Hepatic stellate cell (primary cell): ENCODE measurements at regions not wholly inside any gene's neighbourhood (a gene's known extent, or its start where the extent isn't known, plus 50 kb on each side); places are given as distances from the start of the nearest gene placed in this dataset.
"Not testable (repeated sequence)": the region's sequence is repeated elsewhere in the genome, so short reads cannot be mapped to it uniquely, and the experiment has no call there.

Experiments used
- DNase-seq: peaks from one replicate; pipeline ENCODE4 v3.0.0; 2011; ENCODE audit warnings: low spot score

DNA sequence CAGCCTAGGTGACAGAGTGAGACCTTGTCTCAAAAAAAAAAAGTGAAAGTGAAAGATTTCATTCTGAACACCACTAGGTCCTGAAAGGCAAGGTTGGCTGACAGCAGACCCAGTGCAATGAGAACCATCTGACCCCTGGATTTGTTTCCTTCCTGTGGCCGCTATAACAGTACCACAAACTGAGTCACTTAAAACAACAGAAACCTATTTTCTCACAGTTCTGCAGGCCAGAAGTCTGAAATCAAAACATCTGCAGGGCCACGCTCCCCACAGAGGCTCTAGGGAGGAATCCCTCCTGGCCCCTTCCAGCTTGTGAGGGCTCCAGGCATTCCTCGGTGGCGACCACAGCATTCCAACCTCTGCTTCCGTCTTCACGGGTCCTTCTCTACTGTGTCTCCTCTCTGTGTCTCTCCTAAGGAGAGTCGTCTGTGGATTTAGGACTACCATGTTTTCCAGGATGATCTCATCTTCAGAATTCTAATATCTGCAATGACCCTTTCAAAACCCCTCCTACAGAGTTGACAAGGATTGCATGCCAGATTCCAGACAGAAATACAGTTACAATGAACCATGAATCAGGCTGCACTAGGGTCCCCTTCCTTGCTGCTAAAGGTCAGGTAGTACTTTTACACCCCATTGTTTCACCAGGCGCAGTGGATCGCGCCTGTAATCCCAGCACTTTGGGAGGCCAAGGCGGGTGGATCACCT, 78.0 kb upstream of the ADGRL1 start:
- DNase-seq: peak; percentile 59

- not testable (repeated sequence) for DNase-seq
Measured at GRCh38 chr19:14279270-14279669, 73.3 kb upstream of the ADGRL1 start.

DNA sequence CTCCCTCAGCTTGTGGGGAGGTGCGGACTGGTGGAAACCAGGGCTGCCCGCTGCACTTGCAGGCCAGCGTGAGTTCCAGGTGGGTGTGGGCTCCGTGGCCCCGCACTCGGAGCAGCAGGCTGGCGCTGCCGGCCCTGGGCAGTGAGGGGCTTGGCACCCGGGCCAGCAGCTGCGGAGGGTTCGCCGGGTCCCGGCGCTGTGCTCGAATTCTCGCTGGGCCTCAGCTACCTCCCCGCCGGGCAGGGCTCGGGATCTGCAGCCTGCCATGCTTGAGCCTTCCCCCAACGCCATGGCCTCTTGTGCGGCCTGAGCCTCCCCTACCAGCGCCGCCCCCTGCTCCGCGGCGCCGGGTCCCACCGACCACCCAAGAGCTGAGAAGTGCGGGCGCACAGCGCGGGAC, 71.6 kb upstream of the ADGRL1 start:
- DNase-seq: no peak

DNA sequence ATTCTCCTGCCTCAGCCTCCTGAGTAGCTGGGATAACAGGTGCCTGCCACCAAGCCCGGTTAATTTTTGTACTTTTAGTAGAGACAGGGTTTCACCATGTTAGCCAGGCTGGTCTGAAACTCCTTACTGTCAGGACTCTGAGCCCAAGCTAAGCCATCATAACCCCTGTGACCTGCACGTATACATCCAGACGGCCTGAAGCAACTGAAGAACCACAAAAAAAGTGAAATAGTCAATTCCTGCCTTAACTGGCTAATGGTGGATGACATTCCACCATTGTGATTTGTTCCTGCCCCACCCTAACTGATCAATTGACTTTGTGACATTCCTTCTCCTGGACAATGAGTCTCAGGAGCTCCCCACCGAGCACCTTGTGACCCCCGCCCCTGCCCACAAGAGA, 69.9 kb upstream of the ADGRL1 start:
- not testable (repeated sequence) for DNase-seq

- no peak for DNase-seq
Measured at GRCh38 chr19:14272623-14273022, 66.7 kb upstream of the ADGRL1 start.

- DNase-seq: no peak
Measured at GRCh38 chr19:14271840-14272239, 65.9 kb upstream of the ADGRL1 start.

DNA sequence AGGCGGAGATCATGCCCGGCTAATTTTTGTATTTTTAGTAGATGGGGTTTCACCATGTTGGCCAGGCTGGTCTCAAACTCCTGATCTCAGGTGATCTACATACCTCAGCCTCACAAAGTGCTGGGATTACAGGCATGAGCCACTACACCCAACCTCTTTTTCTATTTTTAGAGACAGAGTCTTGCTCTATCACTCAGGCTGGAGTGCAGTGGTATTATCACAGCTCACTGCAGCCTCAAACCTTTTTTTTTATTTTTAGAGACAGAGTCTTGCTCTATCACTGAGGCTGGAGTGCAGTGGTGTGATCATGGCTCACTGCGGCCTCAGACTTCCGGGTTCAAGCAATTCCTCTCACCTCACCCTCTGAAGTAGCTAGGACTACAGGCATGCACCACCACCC, 64.6 kb upstream of the ADGRL1 start:
- not testable (repeated sequence) for DNase-seq

DNA sequence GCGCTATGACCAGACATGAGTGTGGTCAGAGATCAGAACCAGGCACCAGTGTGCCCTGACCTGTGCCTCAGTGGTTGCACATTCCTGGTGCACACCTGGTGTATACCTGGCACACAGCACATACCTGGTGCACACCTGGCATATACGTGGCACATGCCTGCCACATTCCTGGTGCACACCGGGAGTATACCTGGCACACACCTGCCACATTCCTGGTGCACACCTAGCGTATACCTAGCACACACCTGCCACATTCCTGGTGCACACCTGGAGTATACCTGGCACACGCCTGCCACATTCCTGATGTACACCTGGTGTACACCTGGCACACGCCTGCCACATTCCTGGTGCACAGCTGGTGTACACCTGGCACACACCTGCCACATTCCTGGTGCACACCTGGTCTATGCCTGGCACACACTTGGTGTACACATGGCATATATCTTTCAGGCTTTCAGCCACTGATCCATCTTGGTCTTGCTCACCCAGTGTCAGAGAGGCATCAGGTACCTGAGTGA, 61.3 kb upstream of the ADGRL1 start:
- no peak for DNase-seq

DNA sequence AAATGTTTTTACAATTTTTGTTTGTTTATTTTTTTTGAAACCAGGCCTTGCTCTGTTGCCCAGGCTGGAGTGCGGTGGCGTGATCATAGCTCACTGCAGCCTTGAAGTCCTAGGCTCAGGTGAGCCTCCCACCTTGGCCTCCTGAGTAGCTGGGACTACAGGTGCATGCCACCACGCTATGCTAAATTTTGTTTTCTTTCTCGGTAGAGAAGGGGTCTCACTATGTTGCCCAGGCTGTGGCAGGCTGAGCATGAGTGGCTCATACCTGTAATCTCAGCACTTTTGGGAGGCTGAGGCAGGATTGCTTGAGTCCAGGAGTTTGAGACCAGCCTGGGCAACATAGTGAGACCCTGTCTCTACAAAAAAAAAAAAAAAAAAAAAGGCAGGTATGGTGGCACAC, 60.2 kb upstream of the ADGRL1 start:
- not testable (repeated sequence) for DNase-seq

- no peak for DNase-seq
Measured at GRCh38 chr19:14265290-14266036, 59.5 kb upstream of the ADGRL1 start.

DNA sequence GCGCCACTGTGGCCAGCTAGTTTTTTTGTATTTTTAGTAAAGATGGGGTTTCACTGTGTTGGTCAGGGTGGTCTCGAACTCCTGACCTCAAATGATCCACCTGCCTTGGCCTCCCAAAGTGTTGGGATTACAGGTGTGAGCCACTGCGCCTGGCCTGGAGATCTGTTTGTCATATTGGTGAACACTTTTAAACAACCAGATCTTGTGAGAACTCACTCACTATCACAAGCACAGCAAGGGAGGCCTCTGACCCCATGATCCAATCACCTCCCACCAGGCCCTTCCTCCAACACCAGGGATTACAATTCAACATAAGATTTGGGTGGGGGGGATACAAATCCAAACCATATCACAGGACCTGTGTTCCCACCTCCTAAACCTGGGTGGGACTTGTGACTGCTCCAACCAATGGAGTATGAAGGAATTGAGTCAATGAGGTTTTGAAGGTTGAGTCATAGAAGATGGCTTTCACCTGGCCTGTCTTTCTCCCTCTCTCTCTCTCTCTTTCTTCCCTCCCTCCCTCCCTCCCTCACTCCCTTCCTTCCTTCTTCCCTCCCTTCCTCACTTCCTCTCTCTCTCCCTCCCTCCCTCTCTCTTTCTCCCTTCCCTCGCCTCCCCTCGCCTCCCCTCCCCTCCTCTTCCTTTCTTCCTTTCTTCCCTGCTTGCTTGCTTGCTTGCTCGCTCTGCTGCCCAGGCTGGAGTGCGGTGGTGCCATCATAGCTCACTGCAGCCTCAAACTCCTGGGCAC, 50.1 kb upstream of the ADGRL1 start:
- not testable (repeated sequence) for DNase-seq
